ENCODE measurements at regions not wholly inside any gene's neighbourhood (a gene's known extent, or its start where the extent isn't known, plus 50 kb on each side); places are given as distances from the start of the nearest gene placed in this dataset.

GRCh38 chr13:95360464-95361097 is 59.3 kb upstream of the ABCC4 start:
- TF ChIP-seq ZFX (IDR thresholded peaks at IDR 0.05): no peak
- no peak for TF ChIP-seq CTCF (conservative IDR thresholded peaks at IDR 0.05)
- H3K27ac ChIP-seq: no peak overlapping the region

GRCh38 chr13:95361686-95362085 is 60.4 kb upstream of the ABCC4 start:
- no peak overlapping the region for H3K27ac ChIP-seq
- TF ChIP-seq CTCF (conservative IDR thresholded peaks at IDR 0.05): no peak
- no peak for TF ChIP-seq ZFX (IDR thresholded peaks at IDR 0.05)

- TF ChIP-seq ZFX (IDR thresholded peaks at IDR 0.05) (no peak), CTCF (conservative IDR thresholded peaks at IDR 0.05) (no peak)
Observed at GRCh38 chr13:95362666-95363065, 61.4 kb upstream of the ABCC4 start.

GRCh38 chr13:95367309-95367843 is 66.1 kb upstream of the ABCC4 start:
- no peak overlapping the region for H3K27ac ChIP-seq
- TF ChIP-seq ZFX (IDR thresholded peaks at IDR 0.05) (no peak), CTCF (conservative IDR thresholded peaks at IDR 0.05) (no peak)

More at GRCh38 chr13:95362666-95363065, 61.4 kb upstream of the ABCC4 start:
- no peak overlapping the region for H3K27ac ChIP-seq

- no peak overlapping the region for H3K27ac ChIP-seq
- TF ChIP-seq CTCF (conservative IDR thresholded peaks at IDR 0.05): no peak
- TF ChIP-seq ZFX (IDR thresholded peaks at IDR 0.05): no peak
Observed at GRCh38 chr13:95368998-95369397, 67.7 kb upstream of the ABCC4 start.

- TF ChIP-seq ZFX (IDR thresholded peaks at IDR 0.05) (no peak), CTCF (conservative IDR thresholded peaks at IDR 0.05) (no peak)
- H3K27ac ChIP-seq: no peak overlapping the region
Observed at GRCh38 chr13:95375706-95376105, 74.5 kb upstream of the ABCC4 start.

GRCh38 chr13:95378603-95379002 is 77.4 kb upstream of the ABCC4 start:
- TF ChIP-seq ZFX (IDR thresholded peaks at IDR 0.05) (no peak), CTCF (conservative IDR thresholded peaks at IDR 0.05) (no peak)

More at GRCh38 chr13:95378603-95379002, 77.4 kb upstream of the ABCC4 start:
- peak overlapping the region; percentile 16; the same call in 1 of the 2 replicates for H3K27ac ChIP-seq

All from C4-2B (cell line).